ENCODE measurements at regions not wholly inside any gene's neighbourhood (a gene's known extent, or its start where the extent isn't known, plus 50 kb on each side); places are given as distances from the start of the nearest gene placed in this dataset.
"Not testable (repeated sequence)": the region's sequence is repeated elsewhere in the genome, so short reads cannot be mapped to it uniquely, and the experiment has no call there.

GRCh38 chr4:14169460-14169859 lies 541.9 kb upstream of the BOD1L1 start:
- H3K79me2 ChIP-seq (ENCODE audit: low read depth), result no peaks in the 10 kb centered on the region
- no peak overlapping the region for H3K9ac ChIP-seq
- no peak overlapping the region for H3K4me2 ChIP-seq
- H3K4me3 ChIP-seq, result no peak overlapping the region
- no peaks in the 10 kb centered on the region for H3K36me3 ChIP-seq
- H3K4me3 Mint-ChIP-seq, result no peak overlapping the region
- H3K4me1 Mint-ChIP-seq, result no peaks in the 10 kb centered on the region
- no peak for TF ChIP-seq EZH2 (IDR thresholded peaks at IDR 0.05)
- no peak for TF ChIP-seq EZH2phosphoT487 (IDR thresholded peaks at IDR 0.05)
- TF ChIP-seq CTCF (IDR thresholded peaks at IDR 0.05), result no peak
- H3K27ac ChIP-seq, result no peak overlapping the region
- no peaks in the 10 kb centered on the region for H3K9me3 Mint-ChIP-seq
- H3K9me3 ChIP-seq (ENCODE audit: low read depth), result no peaks in the 10 kb centered on the region
- peaks cover 6% of the 10 kb centered on the region for H3K27me3 Mint-ChIP-seq (ENCODE audit: insufficient read depth, low read depth)
- no peak for DNase-seq (ENCODE audit: low spot score)
- no peaks in the 10 kb centered on the region for H4K20me1 ChIP-seq (ENCODE audit: low read depth)
- H3K4me1 ChIP-seq, result no peaks in the 10 kb centered on the region
- H3K27me3 ChIP-seq, result no peaks in the 10 kb centered on the region
- no peaks in the 10 kb centered on the region for H3F3A ChIP-seq (ENCODE audit: low read depth)
- H2AFZ ChIP-seq (replicated peaks), result no peak overlapping the region
- no peak overlapping the region for H3K27ac Mint-ChIP-seq
- no peaks in the 10 kb centered on the region for H3K36me3 Mint-ChIP-seq

DNA sequence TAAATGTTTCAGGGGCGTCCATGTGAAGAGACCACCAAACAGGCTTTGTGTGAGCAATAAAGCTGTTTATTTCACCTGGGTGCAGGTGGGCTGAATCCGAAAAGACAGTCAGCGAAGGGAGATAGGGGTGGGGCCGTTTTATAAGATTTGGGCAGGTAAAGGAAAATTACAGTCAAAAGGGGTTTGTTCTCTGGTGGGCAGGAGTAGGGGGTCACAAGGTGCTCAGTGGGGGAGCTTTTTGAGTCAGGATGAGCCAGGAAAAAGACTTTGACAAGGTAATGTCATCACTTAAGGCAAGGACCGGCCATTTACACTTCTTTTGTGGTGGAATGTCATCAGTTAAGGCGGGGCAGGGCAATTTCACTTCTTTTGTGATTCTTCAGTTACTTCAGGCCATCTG lies 542.4 kb upstream of the BOD1L1 start:
- H3K9ac ChIP-seq; H3K4me3 Mint-ChIP-seq; H3K36me3 ChIP-seq; H2AFZ ChIP-seq (replicated peaks); H3F3A ChIP-seq (ENCODE audit: low read depth); H3K79me2 ChIP-seq (ENCODE audit: low read depth); H3K4me2 ChIP-seq; H3K27ac Mint-ChIP-seq; H4K20me1 ChIP-seq (ENCODE audit: low read depth); H3K4me1 Mint-ChIP-seq; H3K4me3 ChIP-seq; H3K27me3 Mint-ChIP-seq (ENCODE audit: insufficient read depth, low read depth); H3K9me3 Mint-ChIP-seq; H3K4me1 ChIP-seq; DNase-seq (ENCODE audit: low spot score); H3K27me3 ChIP-seq; H3K9me3 ChIP-seq (ENCODE audit: low read depth); H3K36me3 Mint-ChIP-seq; H3K27ac ChIP-seq: not testable (repeated sequence)

- H3K4me3 Mint-ChIP-seq, result no peak overlapping the region
- Histone ChIP-seq H3K27me3 (no peaks in the 10 kb centered on the region), H3K4me2 (no peak overlapping the region), H3K4me1 (no peaks in the 10 kb centered on the region), H2AFZ (replicated peaks) (no peak overlapping the region), H3K4me3 (no peak overlapping the region), H3K27ac (no peak overlapping the region), H3K9ac (no peak overlapping the region), H3K36me3 (no peaks in the 10 kb centered on the region), H3K9me3 (ENCODE audit: low read depth) (no peaks in the 10 kb centered on the region), H4K20me1 (ENCODE audit: low read depth) (no peaks in the 10 kb centered on the region), H3K79me2 (ENCODE audit: low read depth) (no peaks in the 10 kb centered on the region), H3F3A (ENCODE audit: low read depth) (no peaks in the 10 kb centered on the region)
- no peaks in the 10 kb centered on the region for H3K27me3 Mint-ChIP-seq (ENCODE audit: insufficient read depth, low read depth)
- H3K27ac Mint-ChIP-seq, result no peak overlapping the region
- TF ChIP-seq EZH2phosphoT487 (IDR thresholded peaks at IDR 0.05), result no peak
- TF ChIP-seq EZH2 (IDR thresholded peaks at IDR 0.05), result no peak
- no peak for TF ChIP-seq CTCF (IDR thresholded peaks at IDR 0.05)
- no peaks in the 10 kb centered on the region for H3K9me3 Mint-ChIP-seq
- H3K36me3 Mint-ChIP-seq, result no peaks in the 10 kb centered on the region
- H3K4me1 Mint-ChIP-seq, result peaks cover 2% of the 10 kb centered on the region
- DNase-seq (ENCODE audit: low spot score), result no peak
These were observed 549.1 kb upstream of the BOD1L1 start for GRCh38 chr4:14176613-14177012.

GRCh38 chr4:14177987-14178386 lies 550.5 kb upstream of the BOD1L1 start:
- no peaks in the 10 kb centered on the region for H3K9me3 ChIP-seq (ENCODE audit: low read depth)
- no peak overlapping the region for H3K27ac ChIP-seq
- H3K4me2 ChIP-seq, result no peak overlapping the region
- Mint-ChIP-seq H3K27ac (no peak overlapping the region), H3K4me1 (peaks cover 2% of the 10 kb centered on the region), H3K36me3 (no peaks in the 10 kb centered on the region), H3K9me3 (no peaks in the 10 kb centered on the region), H3K27me3 (ENCODE audit: insufficient read depth, low read depth) (no peaks in the 10 kb centered on the region), H3K4me3 (no peak overlapping the region)
- H2AFZ ChIP-seq (replicated peaks), result no peak overlapping the region
- DNase-seq (ENCODE audit: low spot score), result no peak
- no peak overlapping the region for H3K9ac ChIP-seq
- no peak for TF ChIP-seq EZH2phosphoT487 (IDR thresholded peaks at IDR 0.05)
- no peak for TF ChIP-seq CTCF (IDR thresholded peaks at IDR 0.05)
- TF ChIP-seq EZH2 (IDR thresholded peaks at IDR 0.05), result no peak
- no peaks in the 10 kb centered on the region for H3K79me2 ChIP-seq (ENCODE audit: low read depth)
- H4K20me1 ChIP-seq (ENCODE audit: low read depth), result no peaks in the 10 kb centered on the region
- no peak overlapping the region for H3K4me3 ChIP-seq
- H3K4me1 ChIP-seq, result no peaks in the 10 kb centered on the region
- no peaks in the 10 kb centered on the region for H3K27me3 ChIP-seq
- no peaks in the 10 kb centered on the region for H3F3A ChIP-seq (ENCODE audit: low read depth)
- H3K36me3 ChIP-seq, result no peaks in the 10 kb centered on the region
